Neutrophil (primary cell): ENCODE measurements at regions not wholly inside any gene's neighbourhood (a gene's known extent, or its start where the extent isn't known, plus 50 kb on each side); places are given as distances from the start of the nearest gene placed in this dataset.

Experiments
- H3K27ac ChIP-seq: fragments of 200-600 bp; sonication (generic); 2 replicates; pipeline ENCODE4 v1.5.1; 2016; ENCODE audit warnings: mild to moderate bottlenecking, moderate library complexity
- H3K27me3 ChIP-seq: fragments of 200-600 bp; sonication (generic); 2 replicates; pipeline ENCODE4 v1.6.0; 2016; ENCODE audit warnings: mild to moderate bottlenecking
- H3K36me3 ChIP-seq: fragments of 200-600 bp; sonication (generic); 2 replicates; pipeline ENCODE4 v1.5.1; 2017
- H3K4me1 ChIP-seq, 2 experiments: fragments of 200-600 bp in 1 of 2; sonication (generic) in 1 of 2; 1 replicate in 1 of 2; 2 replicates in 1 of 2; pipeline versions ENCODE4 v1.5.1 to v1.6.1; 2013 to 2016; ENCODE audit warnings: low read depth in 1 of 2, low read length in 1 of 2, mild to moderate bottlenecking in 1 of 2, moderate library complexity in 1 of 2; ENCODE audit not compliant: control insufficient read depth in 1 of 2, insufficient read depth in 1 of 2
- H3K4me3 ChIP-seq, 2 experiments: fragments of 200-600 bp in 1 of 2; sonication (generic) in 1 of 2; 1 replicate in 1 of 2; 2 replicates in 1 of 2; pipeline ENCODE4 v1.5.1; 2013 to 2016; ENCODE audit warnings: low read depth in 1 of 2, low read length in 1 of 2, mild to moderate bottlenecking in 1 of 2, moderate library complexity in 1 of 2
- H3K9me3 ChIP-seq: fragments of 200-600 bp; sonication (generic); 2 replicates; pipeline ENCODE4 v1.5.1; 2016
- CTCF ChIP-seq: fragments of 200-600 bp; sonication (generic); IDR thresholded peaks from 2 replicates; pipeline ENCODE4 v1.5.1; 2016; ENCODE audit warnings: antibody characterized with exemption

GRCh38 chrX:39030636-39031035, 229.4 kb downstream of the MID1IP1 start:
- H3K27ac ChIP-seq = no peak overlapping the region
- no peak overlapping the region for H3K4me3 ChIP-seq
- H3K4me1 ChIP-seq = peaks cover 0 to 2% of the 10 kb centered on the region in 2 experiments
- no peak for TF ChIP-seq CTCF
- H3K9me3 ChIP-seq = no peaks in the 10 kb centered on the region
- no peaks in the 10 kb centered on the region for H3K36me3 ChIP-seq
- no peaks in the 10 kb centered on the region for H3K27me3 ChIP-seq

- Histone ChIP-seq H3K4me3 (no peak overlapping the region), H3K36me3 (no peaks in the 10 kb centered on the region), H3K27me3 (no peaks in the 10 kb centered on the region), H3K9me3 (no peaks in the 10 kb centered on the region), H3K27ac (no peak overlapping the region), H3K4me1 (no peaks in the 10 kb centered on the region)
- no peak for TF ChIP-seq CTCF
These were observed 238.6 kb downstream of the MID1IP1 start for GRCh38 chrX:39039890-39040289.

- Histone ChIP-seq H3K4me3 (no peak overlapping the region), H3K9me3 (no peaks in the 10 kb centered on the region), H3K27me3 (no peaks in the 10 kb centered on the region), H3K36me3 (no peaks in the 10 kb centered on the region), H3K4me1 (no peaks in the 10 kb centered on the region), H3K27ac (no peak overlapping the region)
- TF ChIP-seq CTCF = no peak
These were observed 242.7 kb downstream of the MID1IP1 start for GRCh38 chrX:39043838-39044550.

DNA sequence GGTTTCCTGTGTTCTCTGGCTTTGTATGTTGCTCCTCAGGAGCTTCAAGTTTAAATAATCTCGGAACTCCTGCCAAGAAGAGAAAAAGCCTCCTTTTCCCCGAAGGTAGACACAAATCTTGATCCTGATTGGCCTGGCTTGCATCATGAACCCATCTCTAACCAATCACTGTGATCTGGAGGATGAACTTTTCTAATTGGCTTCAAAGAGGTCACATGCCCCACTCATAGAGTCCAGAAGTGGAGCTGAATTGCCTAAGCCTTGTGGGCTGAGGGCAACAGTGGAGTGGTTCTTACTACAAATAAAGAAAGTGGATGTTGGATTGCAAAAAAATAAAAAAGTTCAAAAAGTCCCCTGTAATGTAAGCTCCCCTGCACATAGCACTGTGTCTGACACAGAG, 245.9 kb downstream of the MID1IP1 start:
- no peak for TF ChIP-seq CTCF
- no peak overlapping the region for H3K4me3 ChIP-seq
- no peaks in the 10 kb centered on the region for H3K9me3 ChIP-seq
- H3K27ac ChIP-seq = no peak overlapping the region
- no peaks in the 10 kb centered on the region for H3K27me3 ChIP-seq
- H3K4me1 ChIP-seq = no peaks in the 10 kb centered on the region
- no peaks in the 10 kb centered on the region for H3K36me3 ChIP-seq

DNA sequence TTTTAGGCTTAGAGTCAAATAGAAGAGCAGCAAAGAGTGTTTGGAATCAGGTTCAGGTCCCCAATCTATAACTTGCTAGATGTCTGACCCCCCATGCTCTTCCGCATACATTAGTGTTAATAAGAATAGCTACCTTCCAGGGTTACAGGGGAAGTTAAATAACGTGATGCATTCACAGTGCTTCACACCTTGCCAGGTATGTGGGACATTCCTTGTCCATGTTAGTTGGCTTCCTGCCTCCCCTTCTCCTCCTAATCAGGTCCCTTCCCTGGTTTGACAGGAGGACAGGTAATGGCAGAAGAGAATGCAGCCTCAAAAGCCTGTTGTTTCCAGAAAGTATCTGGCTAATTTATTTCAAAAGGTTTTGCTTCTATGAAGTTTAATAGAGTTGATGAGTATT, 248.7 kb downstream of the MID1IP1 start:
- H3K4me1 ChIP-seq = no peaks in the 10 kb centered on the region
- no peak for TF ChIP-seq CTCF
- no peaks in the 10 kb centered on the region for H3K36me3 ChIP-seq
- H3K27me3 ChIP-seq = no peaks in the 10 kb centered on the region
- H3K27ac ChIP-seq = no peak overlapping the region
- H3K4me3 ChIP-seq = no peak overlapping the region
- H3K9me3 ChIP-seq = no peaks in the 10 kb centered on the region

GRCh38 chrX:39050427-39050826, 249.2 kb downstream of the MID1IP1 start:
- no peaks in the 10 kb centered on the region for H3K9me3 ChIP-seq
- no peak for TF ChIP-seq CTCF
- H3K4me1 ChIP-seq = no peaks in the 10 kb centered on the region
- H3K27ac ChIP-seq = no peak overlapping the region
- H3K4me3 ChIP-seq = no peak overlapping the region
- H3K36me3 ChIP-seq = no peaks in the 10 kb centered on the region
- no peaks in the 10 kb centered on the region for H3K27me3 ChIP-seq
